MCF 10A (cell line): ENCODE measurements at regions not wholly inside any gene's neighbourhood (a gene's known extent, or its start where the extent isn't known, plus 50 kb on each side); places are given as distances from the start of the nearest gene placed in this dataset.

Experiments
- BruUV-seq: library from RNA; stranded (reverse); fragments of 400-500 nt; replicated peaks from 2 replicates; lab custom pipeline; 2021; lab: Mats Ljungman, UMichigan
- CTCF ChIA-PET: fragments of 300-600 bp; sonication (Branson Sonifier 250); formaldehyde crosslinking; extraction: SDS; loops from one replicate; lab custom pipeline; 2021; ENCODE audit warnings: antibody characterized with exemption, inconsistent platforms; lab: Yijun Ruan, JAX
- POLR2A ChIA-PET: fragments of 300-600, 350-650 bp; sonication (Branson Sonifier 250); formaldehyde crosslinking; extraction: SDS; loops from one replicate; lab custom pipeline; 2020; ENCODE audit warnings: antibody characterized with exemption, inconsistent platforms; lab: Yijun Ruan, JAX
- DNase-seq: peaks from one replicate; pipeline ENCODE4 v3.0.0-alpha.2; 2018; ENCODE audit not compliant: unreplicated experiment
- H3K27ac Mint-ChIP-seq: one replicate; pipeline ENCODE4 v1.8.0; 2022; ENCODE audit warnings: mild to moderate bottlenecking, low read depth, mixed read lengths; ENCODE audit not compliant: unreplicated experiment
- H3K27me3 Mint-ChIP-seq: one replicate; pipeline ENCODE4 v1.8.0; 2022; ENCODE audit warnings: mixed read lengths; ENCODE audit not compliant: insufficient read depth, unreplicated experiment
- H3K36me3 Mint-ChIP-seq: one replicate; pipeline ENCODE4 v1.8.0; 2022; ENCODE audit warnings: mild to moderate bottlenecking, moderate library complexity, mixed read lengths; ENCODE audit not compliant: insufficient read depth, unreplicated experiment
- H3K4me1 Mint-ChIP-seq: one replicate; pipeline ENCODE4 v1.8.0; 2022; ENCODE audit warnings: mixed read lengths; ENCODE audit not compliant: insufficient read depth, unreplicated experiment
- H3K4me3 Mint-ChIP-seq: one replicate; pipeline ENCODE4 v1.8.0; 2022; ENCODE audit warnings: mild to moderate bottlenecking, moderate library complexity, mixed read lengths; ENCODE audit not compliant: unreplicated experiment
- H3K9me3 Mint-ChIP-seq: one replicate; pipeline ENCODE4 v1.8.0; 2022; ENCODE audit warnings: mixed read lengths; ENCODE audit not compliant: unreplicated experiment
- CTCF ChIP-seq: fragments of 200-600 bp; IDR thresholded peaks from one replicate; pipeline ENCODE4 v1.8.0; 2022; ENCODE audit warnings: antibody characterized with exemption, mild to moderate bottlenecking; ENCODE audit not compliant: unreplicated experiment
- intact Hi-C: fragments of 100-400 bp; cut with micrococcal nuclease; formaldehyde crosslinking; loops from 2 replicates; pipeline ENCODE4 v1.14.1; 2022

DNA sequence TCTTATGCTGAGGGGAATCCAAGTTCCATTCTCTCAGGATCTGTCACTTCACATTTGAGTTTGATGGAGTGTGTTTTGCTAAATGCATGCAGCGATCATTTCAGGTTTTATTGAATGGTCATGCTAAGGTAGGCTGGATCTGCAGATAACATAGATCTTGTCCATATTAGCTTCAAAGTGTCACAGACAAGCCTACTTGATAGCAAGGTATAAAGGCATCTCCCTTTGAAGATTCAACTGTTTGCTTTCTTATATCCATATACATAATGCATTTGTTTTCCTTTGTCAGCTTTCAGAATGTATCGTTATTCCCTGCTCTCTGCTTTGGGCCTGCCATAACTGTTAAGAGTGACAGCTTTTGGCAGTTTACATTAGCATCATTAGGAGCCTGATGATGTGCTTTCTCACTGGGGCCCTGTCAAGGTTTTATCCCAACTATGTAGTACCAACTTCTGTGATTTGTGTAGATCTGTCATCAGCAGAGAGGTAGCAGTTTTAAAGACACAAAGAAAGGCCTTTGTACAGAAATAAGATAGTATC lies 604.3 kb upstream of the CDH7 start:
- no peak overlapping the region for H3K27ac Mint-ChIP-seq
- no peak for DNase-seq
- peaks cover 17% of the 10 kb centered on the region for H3K27me3 Mint-ChIP-seq
- H3K4me1 Mint-ChIP-seq: no peaks in the 10 kb centered on the region
- no TSS peak for BruUV-seq
- intact Hi-C loops: no loop called here
- POLR2A ChIA-PET: no interaction called here
- H3K9me3 Mint-ChIP-seq: no peaks in the 10 kb centered on the region
- H3K4me3 Mint-ChIP-seq: no peak overlapping the region
- TF ChIP-seq CTCF: no peak
- CTCF ChIA-PET: no interaction called here
- peaks cover 6% of the 10 kb centered on the region for H3K36me3 Mint-ChIP-seq

GRCh38 chr18:65145312-65145711 lies 605.5 kb upstream of the CDH7 start:
- no TSS peak for BruUV-seq
- no peaks in the 10 kb centered on the region for H3K4me1 Mint-ChIP-seq
- CTCF ChIA-PET: no interaction called here
- no peak for TF ChIP-seq CTCF
- H3K9me3 Mint-ChIP-seq: no peaks in the 10 kb centered on the region
- peaks cover 6% of the 10 kb centered on the region for H3K36me3 Mint-ChIP-seq
- DNase-seq: no peak
- POLR2A ChIA-PET: interaction anchor here (0.6 kb wide), 1 partner anchor 958 kb away, joined by 3 read pairs; no protein-coding TSS in a partner anchor
- no peak overlapping the region for H3K4me3 Mint-ChIP-seq
- intact Hi-C loops: no loop called here
- H3K27ac Mint-ChIP-seq: no peak overlapping the region
- peaks cover 17% of the 10 kb centered on the region for H3K27me3 Mint-ChIP-seq

DNA sequence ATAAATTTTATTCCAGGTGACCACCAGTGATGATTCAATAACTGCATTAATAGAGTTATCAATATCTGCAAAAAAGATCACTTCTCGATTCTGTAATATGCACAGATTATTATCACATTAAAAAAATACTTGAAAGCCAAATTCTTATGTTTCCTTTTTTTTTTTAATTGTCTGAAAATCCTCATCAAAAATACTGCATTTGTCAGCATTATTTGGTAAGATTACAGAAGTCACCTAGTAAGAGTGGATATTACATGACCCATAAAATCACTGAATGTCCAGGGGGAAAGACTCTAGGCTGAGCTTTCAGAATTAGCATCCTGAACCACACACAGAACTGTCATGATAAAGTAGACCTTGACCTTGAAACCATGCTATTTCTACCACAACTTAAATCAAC lies 617.2 kb upstream of the CDH7 start:
- H3K27ac Mint-ChIP-seq: no peak overlapping the region
- no peaks in the 10 kb centered on the region for H3K9me3 Mint-ChIP-seq
- ChIA-PET POLR2A (no interaction called here), CTCF (no interaction called here)
- no peaks in the 10 kb centered on the region for H3K4me1 Mint-ChIP-seq
- H3K27me3 Mint-ChIP-seq: no peaks in the 10 kb centered on the region
- no peak overlapping the region for H3K4me3 Mint-ChIP-seq
- DNase-seq: no peak
- H3K36me3 Mint-ChIP-seq: no peaks in the 10 kb centered on the region
- no TSS peak for BruUV-seq
- intact Hi-C loops: no loop called here
- no peak for TF ChIP-seq CTCF

- Mint-ChIP-seq H3K9me3 (peaks cover 10% of the 10 kb centered on the region), H3K36me3 (no peaks in the 10 kb centered on the region), H3K4me3 (peak overlapping the region; percentile 44), H3K27me3 (no peaks in the 10 kb centered on the region), H3K27ac (no peak overlapping the region), H3K4me1 (peaks cover 5% of the 10 kb centered on the region)
- ChIA-PET POLR2A (interaction anchor here (0.9 kb wide), 1 partner anchor 89 kb away, joined by 3 read pairs; no protein-coding TSS in a partner anchor), CTCF (interaction anchor here (0.6 kb wide), 1 partner anchor 33 kb away, joined by 3 read pairs; no protein-coding TSS in a partner anchor)
- TF ChIP-seq CTCF: no peak
- intact Hi-C loops: no loop called here
- BruUV-seq: no TSS peak
- no peak for DNase-seq
These were observed 626.2 kb upstream of the CDH7 start for GRCh38 chr18:65124633-65125032.
